Left ventricle myocardium superior (tissue), 1 donor: ENCODE measurements at regions not wholly inside any gene's neighbourhood (a gene's known extent, or its start where the extent isn't known, plus 50 kb on each side); places are given as distances from the start of the nearest gene placed in this dataset.

Source experiments
- ATAC-seq: fragments of 200-7000 bp; cut with Tn5 transposase; one replicate; pipeline ENCODE4 v1.9.1; 2020; ENCODE audit warnings: mild to moderate bottlenecking, moderate library complexity
- DNase-seq: peaks from one replicate; pipeline ENCODE4 v3.0.0-alpha.2; 2020
- intact Hi-C: fragments of 100-400 bp; cut with micrococcal nuclease; formaldehyde crosslinking; loops from one replicate; pipeline ENCODE4 v1.11.0; 2022
- donor health status: DM: no; HTN: yes; CAD: no; lungs with severe emphysema.

DNA sequence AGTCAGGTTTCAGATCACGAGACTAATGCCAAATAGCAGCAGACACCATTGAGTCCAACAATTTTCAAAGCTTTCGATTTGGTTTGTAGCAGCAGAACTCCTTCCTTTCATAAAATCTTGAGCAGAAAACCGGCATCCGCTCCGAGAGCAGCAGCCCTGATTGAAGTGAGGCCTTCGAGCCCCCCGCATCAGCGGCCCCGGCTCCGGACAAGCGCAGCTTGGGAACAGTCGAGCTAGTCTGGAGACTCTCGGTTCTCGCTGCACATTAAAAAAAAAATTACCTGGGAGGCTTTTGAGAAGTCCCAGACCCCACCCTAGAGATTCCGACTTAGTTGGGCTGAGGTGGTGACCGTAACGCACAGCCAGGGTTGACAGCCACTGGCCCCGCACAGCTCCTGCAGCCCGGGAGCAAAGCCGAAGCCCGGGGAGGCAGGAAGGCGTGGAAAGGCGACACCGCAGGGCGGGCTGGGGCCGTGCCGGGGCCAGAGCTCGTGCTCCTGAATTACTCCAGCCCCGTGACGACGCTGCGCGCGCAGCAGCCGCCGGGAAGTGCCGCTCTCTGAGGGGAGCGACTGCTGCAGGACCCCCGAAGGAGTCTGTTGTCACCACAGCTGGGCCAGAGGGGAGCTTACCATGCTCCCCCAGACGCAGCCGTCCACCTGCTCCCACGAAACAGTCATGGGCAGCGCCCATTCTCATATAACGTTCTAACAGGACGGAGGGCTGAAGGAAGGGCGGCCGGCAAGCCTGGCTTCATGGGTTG is 57.8 kb downstream of the SPATA19 start:
- DNase-seq, result peak; percentile 86

GRCh38 chr11:133785795-133786340 is 59.4 kb downstream of the SPATA19 start:
- ATAC-seq (no peak), DNase-seq (no peak)
- intact Hi-C loops, result no loop called here

More for the DNA sequence above, 57.8 kb downstream of the SPATA19 start:
- ATAC-seq, result peak; percentile 98
- intact Hi-C loops, result no loop called here

DNA sequence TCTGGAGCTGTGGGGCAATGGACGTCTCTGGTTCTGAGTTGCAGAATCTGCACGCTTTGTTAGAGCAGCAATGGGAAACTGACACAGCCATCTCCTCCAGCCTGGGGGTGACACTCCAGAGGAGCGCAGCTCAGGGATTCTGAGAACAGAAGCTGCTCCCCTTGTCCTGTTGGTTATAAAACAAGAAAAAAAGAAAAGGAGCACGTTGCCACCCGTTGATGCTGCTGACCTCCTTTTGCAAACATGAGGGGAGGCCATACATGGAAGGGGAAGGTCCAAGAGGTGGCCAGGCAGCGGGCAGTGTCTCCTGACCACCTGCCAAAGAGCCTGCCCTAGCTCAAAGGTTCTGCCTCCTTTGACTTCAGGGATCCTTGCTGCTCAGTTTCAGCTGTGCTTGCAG is 61.0 kb downstream of the SPATA19 start:
- intact Hi-C loops, result no loop called here
- DNase-seq, result no peak
- no peak for ATAC-seq

- ATAC-seq (no peak), DNase-seq (no peak)
- intact Hi-C loops, result no loop called here
These were observed 63.1 kb downstream of the SPATA19 start for GRCh38 chr11:133782116-133782725.

- DNase-seq (peak; percentile 36), ATAC-seq (peak; percentile 24)
- intact Hi-C loops, result no loop called here
These were observed 67.2 kb downstream of the SPATA19 start for GRCh38 chr11:133778161-133778560.

GRCh38 chr11:133776671-133777367 is 68.5 kb downstream of the SPATA19 start:
- no peak for DNase-seq
- intact Hi-C loops, result no loop called here
- no peak for ATAC-seq

- no peak for ATAC-seq
- intact Hi-C loops, result no loop called here
These were observed 82.8 kb downstream of the SPATA19 start for GRCh38 chr11:133762538-133762937.

DNA sequence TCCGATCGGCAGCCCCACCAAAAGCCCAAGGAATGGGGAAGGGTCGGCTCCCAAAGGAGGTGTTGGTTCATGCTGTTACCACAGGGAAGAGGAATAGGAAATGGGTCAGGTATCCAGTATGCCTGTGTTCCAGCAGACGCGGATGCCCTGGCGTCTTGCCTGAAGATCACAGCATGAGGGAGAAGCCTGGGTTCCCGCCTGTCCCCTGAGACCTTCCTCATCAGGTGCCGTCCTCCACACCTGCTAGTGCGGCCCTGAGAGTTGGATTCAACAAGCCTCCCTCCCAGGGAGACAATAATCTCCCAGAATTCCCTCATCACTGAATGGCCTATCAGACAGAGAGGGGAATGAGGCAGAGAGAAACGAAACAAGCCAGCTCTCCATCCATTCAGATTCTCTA is 92.2 kb downstream of the SPATA19 start:
- ATAC-seq (no peak), DNase-seq (no peak)
- intact Hi-C loops, result no loop called here

More at GRCh38 chr11:133762538-133762937, 82.8 kb downstream of the SPATA19 start:
- no peak for DNase-seq

GRCh38 chr11:133749841-133750240 is 95.5 kb downstream of the SPATA19 start:
- no peak for ATAC-seq
- intact Hi-C loops, result no loop called here
- DNase-seq, result no peak

DNA sequence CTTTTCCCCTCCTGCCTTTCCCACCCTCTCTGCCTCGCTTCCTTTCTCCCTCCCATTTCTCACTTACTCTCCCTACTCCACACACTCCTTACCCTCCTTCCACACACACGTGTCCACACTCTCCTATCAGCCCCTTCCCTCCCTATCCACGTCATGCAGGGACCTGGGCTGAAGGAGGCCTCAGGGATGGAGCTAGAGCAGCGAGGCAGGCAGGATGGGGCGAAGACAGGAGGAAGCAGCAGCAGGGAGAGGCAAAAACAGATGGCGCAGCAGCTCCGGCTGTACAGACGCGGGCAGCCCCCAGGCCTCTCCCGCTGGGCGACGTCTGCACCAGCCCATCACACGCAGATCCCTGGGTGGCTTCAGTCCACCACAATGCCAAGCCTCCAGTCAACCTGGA is 97.9 kb downstream of the SPATA19 start:
- intact Hi-C loops, result no loop called here
- ATAC-seq, result no peak
- DNase-seq, result no peak

- DNase-seq (no peak), ATAC-seq (no peak)
- intact Hi-C loops, result no loop called here
These were observed 98.5 kb downstream of the SPATA19 start for GRCh38 chr11:133746663-133747306.

DNA sequence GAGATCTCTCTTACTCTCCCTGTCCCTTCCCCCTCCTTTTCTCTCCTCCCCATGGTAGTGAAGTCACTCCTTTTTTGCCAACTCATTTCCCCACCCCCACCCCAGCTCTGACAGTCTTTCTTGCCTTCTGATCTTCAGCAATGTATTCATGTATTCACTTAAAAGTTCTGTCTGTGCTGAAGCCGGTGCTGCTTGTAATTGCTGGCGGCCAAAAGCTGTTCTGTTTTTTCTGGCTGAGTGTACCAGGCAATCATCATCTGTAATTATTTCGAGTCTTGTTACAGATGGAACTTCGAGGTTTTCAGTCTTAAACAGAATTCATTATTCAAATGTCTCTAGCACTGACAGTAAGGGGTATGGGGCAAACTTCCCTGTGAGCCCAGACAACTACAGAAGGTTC is 99.5 kb downstream of the SPATA19 start:
- DNase-seq, result no peak
- ATAC-seq, result no peak
- intact Hi-C loops, result no loop called here

GRCh38 chr11:133742353-133742752 is 103.0 kb downstream of the SPATA19 start:
- no peak for ATAC-seq
- no peak for DNase-seq
- intact Hi-C loops, result no loop called here

DNA sequence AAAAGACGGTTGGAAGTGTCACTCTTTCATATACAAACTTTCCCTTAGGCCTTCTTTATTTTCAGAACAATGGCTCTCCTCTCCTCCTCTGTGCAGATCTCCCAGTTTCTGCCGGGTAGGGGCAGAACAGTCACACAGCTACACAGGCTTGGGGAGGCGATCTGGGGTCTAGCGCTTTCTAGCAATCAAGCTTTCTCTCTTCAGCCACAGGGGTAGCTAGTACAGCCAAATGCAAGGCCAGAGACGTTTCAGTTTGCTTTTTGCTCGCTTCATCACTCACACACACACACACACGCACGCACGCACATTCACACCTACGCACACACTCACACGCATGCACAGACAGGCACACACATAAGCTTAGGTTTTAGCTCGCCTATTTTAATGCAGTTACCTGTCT is 104.3 kb downstream of the SPATA19 start:
- DNase-seq, result no peak
- intact Hi-C loops, result no loop called here
- ATAC-seq, result no peak

GRCh38 chr11:133739481-133739880 is 105.8 kb downstream of the SPATA19 start:
- ATAC-seq (no peak), DNase-seq (no peak)
- intact Hi-C loops, result no loop called here

DNA sequence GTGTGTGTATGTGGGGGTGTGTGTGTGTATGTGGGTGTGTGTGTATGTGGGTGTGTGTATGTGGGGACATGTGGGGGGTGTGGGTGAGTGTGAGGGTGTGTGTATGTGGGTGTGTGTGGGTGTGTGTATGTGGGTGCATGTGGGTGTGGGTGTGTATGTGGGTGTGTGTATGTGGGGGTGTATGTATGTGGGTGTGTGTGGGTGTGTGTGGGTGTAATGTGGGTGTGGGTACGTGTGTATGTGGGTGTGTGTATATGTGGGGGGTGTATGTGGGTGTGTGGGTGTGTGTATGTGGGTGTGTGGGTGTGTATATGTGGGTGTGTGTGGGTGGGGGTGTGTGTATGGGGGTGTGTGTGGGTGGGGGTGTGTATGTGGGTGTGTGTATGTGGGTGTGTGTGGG is 106.7 kb downstream of the SPATA19 start:
- DNase-seq (no peak), ATAC-seq (no peak)
- intact Hi-C loops, result no loop called here

GRCh38 chr11:133733631-133734030 is 111.7 kb downstream of the SPATA19 start:
- intact Hi-C loops, result no loop called here
- no peak for ATAC-seq
- DNase-seq, result no peak

DNA sequence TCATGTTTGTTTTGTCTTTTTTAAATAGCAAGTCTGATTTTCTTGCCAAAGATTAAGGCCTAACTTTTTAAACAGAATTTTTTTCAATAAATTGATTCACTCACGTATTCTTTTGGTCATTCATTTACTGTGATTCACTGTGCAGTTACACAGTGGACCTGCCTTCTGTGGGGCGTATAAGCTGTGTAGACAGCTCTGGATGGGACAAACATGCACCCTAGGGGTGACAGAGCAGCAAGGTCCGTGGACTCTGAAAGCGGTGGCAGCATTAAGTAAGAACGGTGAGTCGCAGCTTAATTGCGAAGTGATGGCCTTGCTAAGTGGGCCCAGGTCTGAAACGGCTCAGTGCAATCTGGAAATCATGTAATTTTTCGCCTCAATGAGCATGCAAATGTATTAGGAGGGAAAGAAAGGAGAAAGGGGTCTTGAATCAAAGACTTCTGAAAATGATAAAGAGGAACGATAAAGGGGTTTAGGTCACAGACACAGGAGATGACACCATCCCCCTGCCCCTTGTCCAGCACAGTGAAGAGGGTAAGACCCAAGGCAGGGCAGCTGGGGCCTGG is 113.1 kb downstream of the SPATA19 start:
- DNase-seq (no peak), ATAC-seq (no peak)
- intact Hi-C loops, result no loop called here

DNA sequence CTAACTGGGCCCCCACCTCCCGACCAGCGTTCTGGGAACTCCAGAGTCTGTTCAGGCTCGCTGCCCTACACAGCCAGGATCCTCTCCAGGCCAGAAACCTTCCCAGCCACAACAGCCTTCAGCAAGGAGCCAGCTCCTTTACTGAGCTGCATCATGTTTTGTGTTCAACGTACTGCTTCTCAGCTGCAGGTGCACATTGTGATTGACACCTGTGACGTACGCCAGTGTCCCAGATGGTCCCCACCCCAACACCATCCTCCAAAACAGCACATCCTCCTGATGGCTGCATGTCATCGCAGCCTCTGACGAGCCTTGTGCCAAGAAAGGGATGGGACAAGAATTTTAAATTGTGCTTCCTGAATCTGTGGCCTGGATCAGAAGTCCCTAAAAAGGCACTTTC is 117.5 kb downstream of the SPATA19 start:
- DNase-seq (no peak), ATAC-seq (no peak)
- intact Hi-C loops, result no loop called here
